IMR-90 (cell line): ENCODE measurements at regions not wholly inside any gene's neighbourhood (a gene's known extent, or its start where the extent isn't known, plus 50 kb on each side); places are given as distances from the start of the nearest gene placed in this dataset.

Source experiments
- ATAC-seq: fragments of 200-7000 bp; cut with Tn5 transposase; 2 replicates; pipeline ENCODE4 v1.9.1; 2020; ENCODE audit warnings: low read depth, mild to moderate bottlenecking, moderate library complexity
- BruUV-seq: library from RNA; stranded (reverse); fragments of 400-500 nt; replicated peaks from 2 replicates; lab custom pipeline; 2021; lab: Mats Ljungman, UMichigan
- CTCF ChIA-PET: fragments of 300-600 bp; formaldehyde crosslinking; extraction: SDS; loops from one replicate; lab custom pipeline; 2021; ENCODE audit warnings: antibody characterized with exemption; lab: Yijun Ruan, JAX
- POLR2A ChIA-PET: fragments of 300-600 bp; sonication (Branson Sonifier 250); formaldehyde crosslinking; loops from one replicate; lab custom pipeline; 2022; ENCODE audit warnings: antibody characterized with exemption; ENCODE audit not compliant: unreplicated experiment; lab: Charles Lee
- DNase-seq: peaks from one replicate; pipeline ENCODE4 v3.0.0; 2013
- H2AFZ ChIP-seq: replicated peaks from 2 replicates; pipeline ENCODE3; 2013; ENCODE audit warnings: low read length, mild to moderate bottlenecking; ENCODE audit not compliant: poor library complexity
- H2AK5ac ChIP-seq: 2 replicates; pipeline ENCODE4 v1.6.1; 2013; ENCODE audit warnings: low read depth, low read length, inconsistent platforms
- H2AK9ac ChIP-seq: replicated peaks from 2 replicates; pipeline ENCODE3; 2013; ENCODE audit warnings: mild to moderate bottlenecking, low read depth, low read length, moderate library complexity; ENCODE audit not compliant: poor library complexity
- H2BK120ac ChIP-seq: 2 replicates; pipeline ENCODE4 v1.6.1; 2013; ENCODE audit warnings: low read depth, low read length, inconsistent platforms
- H2BK15ac ChIP-seq: 3 replicates; pipeline ENCODE4 v1.6.1; 2013; ENCODE audit warnings: low read depth, low read length, inconsistent platforms
- H2BK20ac ChIP-seq: 2 replicates; pipeline ENCODE4 v1.6.1; 2013; ENCODE audit warnings: low read depth, mild to moderate bottlenecking, inconsistent platforms, low read length, moderate library complexity
- H2BK5ac ChIP-seq: 2 replicates; pipeline ENCODE4 v1.6.1; 2013; ENCODE audit warnings: mild to moderate bottlenecking, low read depth, low read length, inconsistent platforms; ENCODE audit not compliant: poor library complexity, severe bottlenecking
- H3K14ac ChIP-seq: replicated peaks from 2 replicates; pipeline ENCODE4 v1.6.1; 2013; ENCODE audit warnings: low read depth, low read length, inconsistent platforms
- H3K18ac ChIP-seq: 2 replicates; pipeline ENCODE4 v1.6.1; 2013; ENCODE audit warnings: low read depth, low read length, control low read depth
- H3K23ac ChIP-seq: 2 replicates; pipeline ENCODE4 v1.6.1; 2013; ENCODE audit warnings: low read depth, low read length, inconsistent platforms
- H3K27ac ChIP-seq: 2 replicates; pipeline ENCODE4 v1.5.1; 2013; ENCODE audit warnings: mild to moderate bottlenecking, control low read depth, low read length; ENCODE audit not compliant: insufficient read depth
- H3K27me3 ChIP-seq: 2 replicates; pipeline ENCODE4 v1.6.1; 2013; ENCODE audit warnings: low read length; ENCODE audit not compliant: control insufficient read depth, insufficient read depth
- H3K36me3 ChIP-seq: 2 replicates; pipeline ENCODE4 v1.6.1; 2013; ENCODE audit warnings: low read length, mixed read lengths; ENCODE audit not compliant: control insufficient read depth, insufficient read depth
- H3K4ac ChIP-seq: 2 replicates; pipeline ENCODE4 v1.6.1; 2013; ENCODE audit warnings: low read depth, low read length, inconsistent platforms
- H3K4me1 ChIP-seq: 2 replicates; pipeline ENCODE4 v1.6.1; 2013; ENCODE audit warnings: low read length, mixed read lengths; ENCODE audit not compliant: control insufficient read depth, insufficient read depth
- H3K4me2 ChIP-seq: 2 replicates; pipeline ENCODE4 v1.6.1; 2013; ENCODE audit warnings: low read depth, mild to moderate bottlenecking, control low read depth, low read length, moderate library complexity
- H3K4me3 ChIP-seq: 2 replicates; pipeline ENCODE4 v1.5.1; 2013; ENCODE audit warnings: low read depth, mild to moderate bottlenecking, control low read depth, low read length, moderate library complexity; ENCODE audit not compliant: insufficient read depth
- H3K56ac ChIP-seq: 2 replicates; pipeline ENCODE4 v1.6.1; 2013; ENCODE audit warnings: low read length, inconsistent platforms; ENCODE audit not compliant: insufficient read depth; ENCODE audit errors: extremely low read depth
- H3K79me1 ChIP-seq, 2 experiments: 2 replicates each; pipeline ENCODE4 v1.6.1; 2013; ENCODE audit warnings: low read length in 2 of 2, inconsistent platforms in 1 of 2, low read depth in 1 of 2
- H3K9ac ChIP-seq: 2 replicates; pipeline ENCODE4 v1.6.1; 2013; ENCODE audit warnings: low read depth, low read length, control low read depth
- H3K9me1 ChIP-seq: 2 replicates; pipeline ENCODE4 v1.6.1; 2013; ENCODE audit warnings: low read length, inconsistent platforms; ENCODE audit not compliant: insufficient read depth
- H3K9me3 ChIP-seq: 2 replicates; pipeline ENCODE4 v1.6.1; 2013; ENCODE audit warnings: low read length; ENCODE audit not compliant: control insufficient read depth, insufficient read depth
- H4K20me1 ChIP-seq: 2 replicates; pipeline ENCODE4 v1.6.1; 2013; ENCODE audit warnings: low read length, inconsistent platforms; ENCODE audit not compliant: insufficient read depth
- H4K5ac ChIP-seq: 2 replicates; pipeline ENCODE4 v1.6.1; 2013; ENCODE audit warnings: mild to moderate bottlenecking, low read depth, low read length, control low read depth
- H4K8ac ChIP-seq, 2 experiments: 2 replicates each; pipeline ENCODE4 v1.6.1; 2013; ENCODE audit warnings: low read depth in 2 of 2, low read length in 2 of 2, control low read depth in 1 of 2, inconsistent platforms in 1 of 2
- H4K91ac ChIP-seq: 2 replicates; pipeline ENCODE4 v1.6.1; 2013; ENCODE audit warnings: low read depth, low read length, inconsistent platforms; ENCODE audit not compliant: insufficient read depth
- BHLHE40 ChIP-seq: fragments of 150-350 bp; IDR thresholded peaks from 2 replicates; pipeline ENCODE4 v1.6.1; 2016; ENCODE audit warnings: mild to moderate bottlenecking, low read depth, low read length
- FOS ChIP-seq: fragments of 150-350 bp; IDR thresholded peaks from 2 replicates; pipeline ENCODE4 v1.6.1; 2016; ENCODE audit warnings: low read depth, low read length
- MAFK ChIP-seq: IDR thresholded peaks from 2 replicates; pipeline ENCODE4 v1.6.1; 2012; ENCODE audit warnings: low read depth, low read length, improper control_type of control experiment
- MAZ ChIP-seq: IDR thresholded peaks from 2 replicates; pipeline ENCODE4 v1.6.1; 2012; ENCODE audit warnings: low read depth, mild to moderate bottlenecking, low read length, improper control_type of control experiment, moderate library complexity, borderline replicate concordance
- NFE2L2 ChIP-seq: fragments of 150-350 bp; IDR thresholded peaks from 2 replicates; pipeline ENCODE4 v1.6.1; 2016; ENCODE audit warnings: low read depth, mild to moderate bottlenecking, low read length
- POLR2A ChIP-seq: IDR thresholded peaks from 2 replicates; pipeline ENCODE4 v1.6.1; 2012; ENCODE audit warnings: mild to moderate bottlenecking, low read depth, low read length
- RAD21 ChIP-seq: IDR thresholded peaks from 2 replicates; pipeline ENCODE4 v1.6.1; 2012; ENCODE audit warnings: low read length, improper control_type of control experiment
- RCOR1 ChIP-seq: IDR thresholded peaks from 2 replicates; pipeline ENCODE4 v1.6.1; 2012; ENCODE audit warnings: mild to moderate bottlenecking, low read length, improper control_type of control experiment; ENCODE audit not compliant: insufficient replicate concordance
- RFX5 ChIP-seq: IDR thresholded peaks from 2 replicates; pipeline ENCODE4 v1.8.0; 2012; ENCODE audit warnings: low read depth, mild to moderate bottlenecking, low read length, moderate library complexity
- SMC3 ChIP-seq: fragments of 150-350 bp; IDR thresholded peaks from 2 replicates; pipeline ENCODE4 v1.6.1; 2016; ENCODE audit warnings: low read depth, mild to moderate bottlenecking, antibody characterized with exemption, low read length, moderate library complexity
- WGBS, 2 experiments: methylation state at CpG; one replicate each; pipeline versions ENCODE4 v1.1.5 to v1.1.7; 2013; ENCODE audit warnings: missing lambda C conversion rate in 2 of 2; ENCODE audit not compliant: insufficient read length in 1 of 2; ENCODE audit errors: extremely low coverage in 2 of 2; 5-methylcytosine and 5-hydroxymethylcytosine counted together
- dilution Hi-C: fragments of 300-500 bp; cut with HindIII; formaldehyde crosslinking; loops from one replicate; pipeline ENCODE4 v1.14.3; 2018; ENCODE audit warnings: low sequenced_read_pairs; ENCODE audit not compliant: unreplicated experiment
- in situ Hi-C: fragments of 300-500 bp; cut with MboI; formaldehyde crosslinking; loops from 3 replicates; pipeline ENCODE4 v1.14.3; 2019; ENCODE audit warnings: low sequenced_read_pairs, inconsistent platforms, mixed read lengths
- intact Hi-C: fragments of 100-400 bp; cut with micrococcal nuclease; formaldehyde crosslinking; loops from 2 replicates; pipeline ENCODE4 v1.10.0; 2022
- TF ChIP-seq, protein P1 (sequence below): fragments of 150-350 bp; IDR thresholded peaks from 2 replicates; pipeline ENCODE4 v1.6.1; 2017; ENCODE audit warnings: mild to moderate bottlenecking, antibody characterized with exemption, low read length, low read depth

- Histone ChIP-seq H2BK15ac (no peak overlapping the region), H3K9ac (no peak overlapping the region), H2BK120ac (no peak overlapping the region), H4K8ac (no peak overlapping the region), H3K36me3 (no peaks in the 10 kb centered on the region), H3K79me1 (no peaks in the 10 kb centered on the region), H4K91ac (no peak overlapping the region), H3K4me2 (no peak overlapping the region), H2AK5ac (no peak overlapping the region), H4K20me1 (no peaks in the 10 kb centered on the region), H4K5ac (no peak overlapping the region), H3K14ac (no peak overlapping the region), H2AK9ac (no peak overlapping the region), H3K18ac (no peak overlapping the region), H3K4ac (no peak overlapping the region), H3K9me3 (peaks cover 3% of the 10 kb centered on the region; the same call in 1 of the 2 replicates), H3K4me3 (no peak overlapping the region), H2BK20ac (no peak overlapping the region), H3K27me3 (peaks cover 81% of the 10 kb centered on the region), H3K27ac (no peak overlapping the region), H2AFZ (no peak overlapping the region), H2BK5ac (no peak overlapping the region), H3K4me1 (no peaks in the 10 kb centered on the region), H3K9me1 (no peaks in the 10 kb centered on the region), H3K56ac (no peak overlapping the region), H3K23ac (no peak overlapping the region)
- WGBS, 2 experiments = 37% methylated on average over 2 of the region's 16 CpGs; no CpG with 5 or more reads in 1 of the 2 experiments
- POLR2A ChIA-PET = no interaction called here
- no TSS peak for BruUV-seq
- TF ChIP-seq, protein P1, sequence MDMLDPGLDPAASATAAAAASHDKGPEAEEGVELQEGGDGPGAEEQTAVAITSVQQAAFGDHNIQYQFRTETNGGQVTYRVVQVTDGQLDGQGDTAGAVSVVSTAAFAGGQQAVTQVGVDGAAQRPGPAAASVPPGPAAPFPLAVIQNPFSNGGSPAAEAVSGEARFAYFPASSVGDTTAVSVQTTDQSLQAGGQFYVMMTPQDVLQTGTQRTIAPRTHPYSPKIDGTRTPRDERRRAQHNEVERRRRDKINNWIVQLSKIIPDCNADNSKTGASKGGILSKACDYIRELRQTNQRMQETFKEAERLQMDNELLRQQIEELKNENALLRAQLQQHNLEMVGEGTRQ = no peak
- TF ChIP-seq RAD21 (no peak), MAFK (no peak), RCOR1 (no peak), RFX5 (no peak), FOS (no peak), BHLHE40 (no peak), NFE2L2 (no peak), SMC3 (no peak), POLR2A (no peak), MAZ (no peak)
- no peak for DNase-seq
- intact Hi-C loops (no loop called here), dilution Hi-C loops (no loop called here), in situ Hi-C loops (no loop called here)
- CTCF ChIA-PET = no interaction called here
- no peak for ATAC-seq
Measured at GRCh38 chr5:176735383-176736265, 74.7 kb upstream of the UNC5A start.
